GM12892 (cell line): ENCODE measurements at regions not wholly inside any gene's neighbourhood (a gene's known extent, or its start where the extent isn't known, plus 50 kb on each side); places are given as distances from the start of the nearest gene placed in this dataset.

Experiments used
- POLR2A ChIP-seq: IDR thresholded peaks from 2 replicates; pipeline ENCODE4 v1.6.1; 2011; ENCODE audit warnings: low read depth, low read length, control low read depth
- POLR2AphosphoS5 ChIP-seq: IDR thresholded peaks from 2 replicates; pipeline ENCODE4 v1.6.1; 2011; ENCODE audit warnings: low read depth, low read length, control low read depth
- TAF1 ChIP-seq: IDR thresholded peaks from 2 replicates; pipeline ENCODE4 v1.6.1; 2011; ENCODE audit warnings: low read depth, mild to moderate bottlenecking, control low read depth, low read length, borderline replicate concordance

DNA sequence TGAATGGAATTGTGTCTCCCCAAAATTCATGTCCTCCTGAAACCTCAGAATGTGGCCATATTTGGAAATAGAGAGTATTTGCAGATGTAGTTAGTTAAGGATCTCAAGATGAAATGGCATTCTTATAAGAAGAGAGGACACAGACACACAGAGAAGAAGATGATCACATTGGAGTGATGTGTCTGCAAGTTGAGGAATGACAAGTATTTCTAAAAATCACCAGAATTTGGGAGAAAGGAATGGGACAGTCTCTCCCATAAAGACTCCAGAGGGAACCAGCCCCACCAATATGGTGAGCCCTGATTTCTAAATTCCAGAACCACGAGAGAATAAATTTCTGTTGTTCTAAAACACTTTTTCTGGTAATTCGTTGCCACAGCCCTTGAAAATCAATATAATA lies 166.3 kb downstream of the C1D start:
- no peak for TF ChIP-seq POLR2AphosphoS5
- TF ChIP-seq POLR2A = no peak
- no peak for TF ChIP-seq TAF1
